A549 (cell line): ENCODE measurements at regions not wholly inside any gene's neighbourhood (a gene's known extent, or its start where the extent isn't known, plus 50 kb on each side); places are given as distances from the start of the nearest gene placed in this dataset.

Source experiments
- ATAC-seq, 2 experiments: fragments of 200-7000 bp in 1 of 2; fragments of >200 bp in 1 of 2; cut with Nextera tagmentation in 1 of 2; cut with Tn5 transposase in 1 of 2; 3 replicates each; pipeline versions ENCODE4 v1.8.0 to v1.9.1; 2018 to 2020; ENCODE audit warnings: mild to moderate bottlenecking in 1 of 2, moderate library complexity in 1 of 2
- CTCF ChIA-PET: fragments of 300-600 bp; sonication (Branson Sonifier 250); formaldehyde crosslinking; extraction: SDS; loops from one replicate; lab custom pipeline; 2021; ENCODE audit warnings: antibody characterized with exemption, inconsistent platforms; lab: Yijun Ruan, JAX
- POLR2A ChIA-PET: fragments of 350-600 bp; formaldehyde crosslinking; extraction: SDS; loops from one replicate; lab custom pipeline; 2021; ENCODE audit warnings: antibody characterized with exemption, inconsistent platforms; lab: Yijun Ruan, JAX
- DNase-seq, 2 experiments: peaks; one replicate each; pipeline versions ENCODE4 v3.0.0 to v3.0.0-alpha.2; 2011 to 2016; ENCODE audit warnings: low read depth in 1 of 2, low spot score in 1 of 2
- FAIRE-seq: peaks from 2 replicates; lab custom pipeline; 2011; peaks lifted over from hg19 to GRCh38; lab: Jason Lieb, UNC
- H3K27ac ChIP-seq, 2 experiments: fragments of >200 bp; sonication (Bioruptor Twin); formaldehyde crosslinking; 3 replicates each; pipeline ENCODE4 v1.5.1; 2016 to 2017
- H3K4me1 ChIP-seq: fragments of >200 bp; sonication (Bioruptor Twin); formaldehyde crosslinking; 3 replicates; pipeline ENCODE4 v1.6.1; 2016
- H3K4me2 ChIP-seq: fragments of >200 bp; sonication (Bioruptor Twin); formaldehyde crosslinking; 3 replicates; pipeline ENCODE4 v1.6.1; 2016
- H3K4me3 ChIP-seq: fragments of >200 bp; sonication (Bioruptor Twin); formaldehyde crosslinking; 3 replicates; pipeline ENCODE4 v1.5.1; 2016
- H3K9me3 ChIP-seq: fragments of >200 bp; sonication (Bioruptor Twin); formaldehyde crosslinking; 3 replicates; pipeline ENCODE4 v1.6.1; 2016
- ATOH8 ChIP-seq: fragments of 250-450 bp; sonication (Bioruptor Pico); IDR thresholded peaks from 2 replicates; pipeline ENCODE4 v1.5.0; 2020; ENCODE audit warnings: low read depth, mild to moderate bottlenecking, moderate library complexity
- BCL3 ChIP-seq: fragments of >200 bp; sonication (Bioruptor Twin); formaldehyde crosslinking; IDR thresholded peaks from 3 replicates; pipeline ENCODE4 v1.6.1; 2016
- CBX8 ChIP-seq: fragments of 200-600 bp; sonication (generic); IDR thresholded peaks from 2 replicates; pipeline ENCODE4 v1.6.1; 2016
- EP300 ChIP-seq, 2 experiments: fragments of >200 bp; sonication (Bioruptor Twin); formaldehyde crosslinking; IDR thresholded peaks; 2 replicates in 1 of 2; 3 replicates in 1 of 2; pipeline ENCODE4 v1.6.1; 2016 to 2017
- FOSL2 ChIP-seq, 2 experiments: fragments of 450-650 bp in 1 of 2; fragments of >200 bp in 1 of 2; sonication (Bioruptor Twin) in 1 of 2; formaldehyde crosslinking; IDR thresholded peaks; 2 replicates each; pipeline versions ENCODE4 v1.5.0 to v1.6.1; 2016 to 2020; ENCODE audit warnings: mild to moderate bottlenecking in 1 of 2, moderate library complexity in 1 of 2
- FOXS1 ChIP-seq: fragments of 250-450 bp; sonication (Bioruptor Pico); IDR thresholded peaks from 2 replicates; pipeline ENCODE4 v1.5.0; 2020; ENCODE audit warnings: mild to moderate bottlenecking, moderate library complexity
- HES2 ChIP-seq: fragments of >200 bp; sonication (Bioruptor Twin); formaldehyde crosslinking; IDR thresholded peaks from 2 replicates; pipeline ENCODE4 v1.6.1; 2016
- HOXB5 ChIP-seq: fragments of 250-450 bp; sonication (Bioruptor Pico); IDR thresholded peaks from 2 replicates; pipeline ENCODE4 v1.5.0; 2020; ENCODE audit warnings: mild to moderate bottlenecking, moderate library complexity
- JUN ChIP-seq, 2 experiments: fragments of >200 bp; sonication (Bioruptor Twin); formaldehyde crosslinking; IDR thresholded peaks; 2 replicates in 1 of 2; 3 replicates in 1 of 2; pipeline ENCODE4 v1.6.1; 2016 to 2017
- KDM1A ChIP-seq: fragments of 200-600 bp; sonication (generic); IDR thresholded peaks from 2 replicates; pipeline ENCODE4 v1.6.1; 2016; ENCODE audit warnings: low read depth, mild to moderate bottlenecking
- KDM5A ChIP-seq: fragments of 200-600 bp; sonication (generic); IDR thresholded peaks from 2 replicates; pipeline ENCODE4 v1.6.1; 2016; ENCODE audit warnings: antibody characterized with exemption, mild to moderate bottlenecking
- MAFK ChIP-seq: fragments of 450-650 bp; IDR thresholded peaks from 2 replicates; pipeline ENCODE4 v1.6.1; 2014; ENCODE audit not compliant: partially characterized antibody
- NR3C1 ChIP-seq: fragments of >200 bp; sonication (Bioruptor Twin); formaldehyde crosslinking; IDR thresholded peaks from 3 replicates; pipeline ENCODE4 v1.6.1; 2017
- PBX3 ChIP-seq: IDR thresholded peaks from 2 replicates; pipeline ENCODE4 v1.6.1; 2012
- PHF8 ChIP-seq: fragments of 200-600 bp; sonication (generic); IDR thresholded peaks from 2 replicates; pipeline ENCODE4 v1.6.1; 2016; ENCODE audit warnings: low read depth, mild to moderate bottlenecking, antibody characterized with exemption, moderate library complexity, borderline replicate concordance
- RARB ChIP-seq: fragments of 250-450 bp; sonication (Bioruptor Pico); IDR thresholded peaks from 2 replicates; pipeline ENCODE4 v1.8.0; 2021; ENCODE audit warnings: mild to moderate bottlenecking, moderate library complexity
- REST ChIP-seq: fragments of 200-600 bp; sonication (generic); IDR thresholded peaks from 2 replicates; pipeline ENCODE4 v1.6.1; 2016; ENCODE audit warnings: antibody characterized with exemption, mild to moderate bottlenecking, moderate library complexity
- RFX5 ChIP-seq: fragments of 450-650 bp; IDR thresholded peaks from 2 replicates; pipeline ENCODE4 v1.7.1; 2014; ENCODE audit warnings: antibody characterized with exemption, mild to moderate bottlenecking, moderate library complexity
- SREBF2 ChIP-seq: fragments of 450-650 bp; IDR thresholded peaks from 2 replicates; pipeline ENCODE4 v1.6.1; 2014; ENCODE audit warnings: mild to moderate bottlenecking, moderate library complexity
- TFCP2L1 ChIP-seq: fragments of 250-450 bp; sonication (Bioruptor Pico); IDR thresholded peaks from 2 replicates; pipeline ENCODE4 v1.5.0; 2021; ENCODE audit warnings: mild to moderate bottlenecking
- WGBS: methylation state at CpG from one replicate; pipeline ENCODE4 v1.1.6; 2017; ENCODE audit errors: missing lambda C conversion rate; 5-methylcytosine and 5-hydroxymethylcytosine counted together

GRCh38 chr1:200471739-200472138 lies 61.9 kb upstream of the ZNF281 start:
- WGBS = 93% methylated on average over 2 of the region's 2 CpGs
- no peak for ATAC-seq
- peaks cover 31% of the 10 kb centered on the region for H3K4me1 ChIP-seq
- ChIA-PET POLR2A (no interaction called here), CTCF (interaction anchor here (1.0 kb wide), 1 partner anchor 214 kb away, joined by 4 read pairs; no protein-coding TSS in a partner anchor)
- H3K9me3 ChIP-seq = no peaks in the 10 kb centered on the region
- no peak overlapping the region for H3K4me3 ChIP-seq
- H3K4me2 ChIP-seq = no peak overlapping the region
- no peak for DNase-seq
- no peak for TF ChIP-seq KDM1A
- TF ChIP-seq RFX5 = no peak
- TF ChIP-seq SREBF2 = no peak
- TF ChIP-seq PBX3 = no peak
- TF ChIP-seq BCL3 = no peak
- no peak for TF ChIP-seq TFCP2L1 (CRISPR knock-in tag)
- TF ChIP-seq EP300 (IDR thresholded peaks at IDR 0.05) = no peak
- TF ChIP-seq JUN (IDR thresholded peaks at IDR 0.05) = no peak
- TF ChIP-seq ATOH8 = no peak
- no peak for TF ChIP-seq KDM5A
- no peak for TF ChIP-seq FOXS1 (CRISPR knock-in tag)
- no peak for TF ChIP-seq FOSL2 (IDR thresholded peaks at IDR 0.05)
- no peak for TF ChIP-seq FOSL2 (CRISPR knock-in tag; IDR thresholded peaks at IDR 0.05)
- no peak for TF ChIP-seq HES2
- no peak for TF ChIP-seq CBX8
- TF ChIP-seq, all 56 proteins: peak for 0
- no peak for FAIRE-seq
- no peak overlapping the region; a peak in 1 of 6 replicates for H3K27ac ChIP-seq

- TF ChIP-seq FOSL2 (IDR thresholded peaks at IDR 0.05) = no peak
- peak; percentile 8; the same call in 1 of the 2 replicates for TF ChIP-seq FOSL2 (CRISPR knock-in tag; IDR thresholded peaks at IDR 0.05)
- no peak for TF ChIP-seq RARB (CRISPR knock-in tag)
- TF ChIP-seq MAFK = peak; percentile 62
- no peak for TF ChIP-seq REST
- TF ChIP-seq NR3C1 = no peak
- TF ChIP-seq PHF8 = no peak
- no peak for TF ChIP-seq HOXB5 (CRISPR knock-in tag)
- TF ChIP-seq FOXS1 (CRISPR knock-in tag) = no peak
- ATAC-seq (0 out of 6 replicates have a peak, but pooled peaks of 1 of the 2 experiments have one; percentile 43), DNase-seq (no peak), FAIRE-seq (peak; percentile 7)
- ChIA-PET CTCF (no interaction called here), POLR2A (no interaction called here)
- H3K4me3 ChIP-seq = no peak overlapping the region
- WGBS = 71% methylated on average over 4 of the region's 4 CpGs
- H3K4me1 ChIP-seq = peaks cover 15% of the 10 kb centered on the region
- peak overlapping the region; percentile 12; the same call in 2 of the 3 replicates for H3K4me2 ChIP-seq
- peak overlapping the region in 1 of 2 experiments; percentile 36; a peak in 1 of 6 replicates for H3K27ac ChIP-seq
- H3K9me3 ChIP-seq = no peaks in the 10 kb centered on the region
Measured at GRCh38 chr1:200468264-200469001, 58.6 kb upstream of the ZNF281 start.
